ENCODE measurements at regions not wholly inside any gene's neighbourhood (a gene's known extent, or its start where the extent isn't known, plus 50 kb on each side); places are given as distances from the start of the nearest gene placed in this dataset.

GRCh38 chr4:170697845-170698244 is 608.1 kb upstream of the AADAT start:
- no peak overlapping the region for H2BK15ac ChIP-seq (ENCODE audit: low read length)
- 97% methylated on average over 2 of the region's 2 CpGs; no CpG with 5 or more reads in 1 of the 2 experiments for WGBS, 2 experiments (ENCODE audit: extremely low coverage in 1 of 2, insufficient coverage in 1 of 2, insufficient read length in 1 of 2, insufficient replicate concordance in 2 of 2, low coverage in 1 of 2, low lambda C conversion rate in 2 of 2, missing lambda C conversion rate in 1 of 2)
- no peak overlapping the region for H3K56ac ChIP-seq (replicated peaks; ENCODE audit: insufficient read length, low read depth, low read length)
- H3K14ac ChIP-seq (ENCODE audit: insufficient read length), result no peak overlapping the region
- H3K4ac ChIP-seq (replicated peaks; ENCODE audit: insufficient read length, low read depth, low read length), result no peak overlapping the region
- ChIA-PET CTCF (ENCODE audit: partially characterized antibody) (interaction anchor here (1.3 kb wide), 1 partner anchor 109 kb away, joined by 3 read pairs; no protein-coding TSS in a partner anchor), POLR2A (ENCODE audit: partially characterized antibody) (no interaction called here)
- no peaks in the 10 kb centered on the region for H3K79me2 ChIP-seq (ENCODE audit: control insufficient read depth in 1 of 2, insufficient read depth in 2 of 2, low read length in 2 of 2)
- H3K18ac ChIP-seq (ENCODE audit: extremely low read depth, low read length), result no peak overlapping the region
- H3K79me1 ChIP-seq (ENCODE audit: low read depth, low read length), result no peaks in the 10 kb centered on the region
- no peaks in the 10 kb centered on the region for H3K27me3 ChIP-seq (replicated peaks in 1 of 4; ENCODE audit: control insufficient read depth in 3 of 4, extremely low read depth in 1 of 4, insufficient read depth in 3 of 4, low read length in 3 of 4)
- H4K91ac ChIP-seq (replicated peaks; ENCODE audit: insufficient read length, low read length), result no peak overlapping the region
- H2BK5ac ChIP-seq (ENCODE audit: low read depth, low read length), result no peak overlapping the region
- H3K4me2 ChIP-seq (ENCODE audit: insufficient read depth in 1 of 2, low read depth in 2 of 2, low read length in 2 of 2), result no peak overlapping the region
- H2BK120ac ChIP-seq (replicated peaks; ENCODE audit: low read depth, low read length), result no peak overlapping the region
- H3K36me3 ChIP-seq (ENCODE audit: control insufficient read depth in 2 of 4, insufficient read depth in 4 of 4, low read length in 3 of 4), result no peaks in the 10 kb centered on the region
- no peak overlapping the region for H4K5ac ChIP-seq (ENCODE audit: insufficient read length, low read depth, low read length)
- H4K20me1 ChIP-seq (replicated peaks in 1 of 2; ENCODE audit: control insufficient read depth in 1 of 2, insufficient read depth in 2 of 2, low read length in 2 of 2), result no peaks in the 10 kb centered on the region
- TF ChIP-seq TBP (IDR thresholded peaks at IDR 0.05; ENCODE audit: low read depth, low read length) (no peak), CHD2 (IDR thresholded peaks at IDR 0.05; ENCODE audit: low read length) (no peak), TAF1 (IDR thresholded peaks at IDR 0.05; ENCODE audit: low read depth, low read length) (no peak), ATF2 (IDR thresholded peaks at IDR 0.05; ENCODE audit: low read length) (no peak), RNF2 (IDR thresholded peaks at IDR 0.05; ENCODE audit: borderline replicate concordance, low read depth, low read length, missing control alignments, poor library complexity, severe bottlenecking) (no peak), SP1 (IDR thresholded peaks at IDR 0.05; ENCODE audit: low read depth, low read length) (no peak), ASH2L (IDR thresholded peaks at IDR 0.05; ENCODE audit: low read length) (no peak), HDAC2 (IDR thresholded peaks at IDR 0.05; ENCODE audit: borderline replicate concordance in 1 of 2, low read depth in 2 of 2, low read length in 2 of 2) (no peak), EZH2 (IDR thresholded peaks at IDR 0.05; ENCODE audit: low read depth, low read length, severe bottlenecking) (no peak), MAFK (IDR thresholded peaks at IDR 0.05; ENCODE audit: low read depth, low read length) (no peak), KDM1A (IDR thresholded peaks at IDR 0.05; ENCODE audit: borderline replicate concordance, low read length) (no peak)
- no peak for DNase-seq (ENCODE audit: low read depth in 1 of 2, low spot score in 2 of 2)
- no peaks in the 10 kb centered on the region for H3K4me1 ChIP-seq (replicated peaks in 1 of 4; ENCODE audit: control insufficient read depth in 3 of 4, insufficient read depth in 4 of 4, low read length in 3 of 4)
- no peaks in the 10 kb centered on the region for H3K9me3 ChIP-seq (ENCODE audit: insufficient read depth in 2 of 2, low read depth in 1 of 2, low read length in 1 of 2)
- H2AK5ac ChIP-seq (ENCODE audit: low read depth, low read length), result no peak overlapping the region
- no peak overlapping the region for H3K9ac ChIP-seq (replicated peaks in 1 of 4; ENCODE audit: extremely low read depth in 1 of 4, low read depth in 3 of 4, low read length in 3 of 4)
- no peak overlapping the region for H2BK20ac ChIP-seq (ENCODE audit: low read length)
- no peak for FAIRE-seq
- H2BK12ac ChIP-seq (ENCODE audit: low read depth, low read length), result no peak overlapping the region
- H3K23me2 ChIP-seq (ENCODE audit: low read depth, low read length), result no peaks in the 10 kb centered on the region
- H3K4me3 ChIP-seq (ENCODE audit: extremely low read depth in 1 of 4, insufficient read depth in 2 of 4, low read depth in 3 of 4, low read length in 4 of 4), result no peak overlapping the region
- H4K8ac ChIP-seq (ENCODE audit: extremely low read depth, insufficient read depth, low read length), result no peak overlapping the region
- H2AFZ ChIP-seq (ENCODE audit: low read length), result no peak overlapping the region
- no peak overlapping the region for H3K27ac ChIP-seq (ENCODE audit: low read depth, low read length)
- no peak overlapping the region for H3K23ac ChIP-seq (ENCODE audit: insufficient read length)
